ENCODE measurements at regions not wholly inside any gene's neighbourhood (a gene's known extent, or its start where the extent isn't known, plus 50 kb on each side); places are given as distances from the start of the nearest gene placed in this dataset.

DNA sequence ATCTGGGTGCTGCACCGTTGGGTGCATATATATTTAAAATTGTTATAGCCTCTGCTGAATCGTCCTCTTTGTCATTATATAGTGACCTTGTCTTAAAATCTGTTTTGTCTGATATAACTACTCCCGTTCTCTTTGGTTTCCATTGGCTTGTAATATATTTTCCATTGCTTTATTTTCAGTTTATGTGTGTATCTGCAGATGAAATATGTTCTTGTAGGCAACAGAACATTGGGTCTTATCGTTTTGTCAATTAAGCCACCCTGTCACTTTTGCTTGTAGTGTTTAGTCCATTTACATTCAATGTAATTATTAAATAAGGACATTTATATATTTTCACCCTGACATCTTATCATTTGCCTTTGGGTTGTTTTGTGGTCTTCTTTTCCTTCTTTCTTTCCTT is 933.9 kb downstream of the EPHA7 start:
- no peaks in the 10 kb centered on the region for H3K27me3 ChIP-seq
- H3K27ac ChIP-seq, result no peak overlapping the region
- DNase-seq (no peak), ATAC-seq (no peak)
- H3K4me1 ChIP-seq, result no peaks in the 10 kb centered on the region
- no peak for TF ChIP-seq CTCF (IDR thresholded peaks at IDR 0.05)
- no peak overlapping the region for H3K4me3 ChIP-seq
- H3K9me3 ChIP-seq, result no peaks in the 10 kb centered on the region
- no peaks in the 10 kb centered on the region for H3K36me3 ChIP-seq
- intact Hi-C loops (cut with DNase I), result no loop called here

- Histone ChIP-seq H3K36me3 (no peaks in the 10 kb centered on the region), H3K27me3 (no peaks in the 10 kb centered on the region), H3K27ac (no peak overlapping the region), H3K4me1 (no peaks in the 10 kb centered on the region), H3K4me3 (no peak overlapping the region), H3K9me3 (no peaks in the 10 kb centered on the region)
- intact Hi-C loops (cut with DNase I), result no loop called here
- no peak for TF ChIP-seq CTCF (IDR thresholded peaks at IDR 0.05)
- DNase-seq (no peak), ATAC-seq (no peak)
These were observed 939.5 kb downstream of the EPHA7 start for GRCh38 chr6:92479831-92480230.

- TF ChIP-seq CTCF (IDR thresholded peaks at IDR 0.05), result no peak
- H3K4me3 ChIP-seq, result no peak overlapping the region
- intact Hi-C loops (cut with DNase I), result no loop called here
- no peaks in the 10 kb centered on the region for H3K36me3 ChIP-seq
- H3K9me3 ChIP-seq, result no peaks in the 10 kb centered on the region
- H3K27ac ChIP-seq, result no peak overlapping the region
- ATAC-seq, result no peak
- H3K27me3 ChIP-seq, result no peaks in the 10 kb centered on the region
- H3K4me1 ChIP-seq, result no peaks in the 10 kb centered on the region
- DNase-seq, result no peak
These were observed 946.3 kb downstream of the EPHA7 start for GRCh38 chr6:92473056-92473455.

GRCh38 chr6:92469186-92469828 is 950.1 kb downstream of the EPHA7 start:
- Histone ChIP-seq H3K4me1 (no peaks in the 10 kb centered on the region), H3K4me3 (no peak overlapping the region), H3K27ac (no peak overlapping the region), H3K27me3 (no peaks in the 10 kb centered on the region), H3K36me3 (no peaks in the 10 kb centered on the region), H3K9me3 (no peaks in the 10 kb centered on the region)
- DNase-seq (no peak), ATAC-seq (no peak)
- no peak for TF ChIP-seq CTCF (IDR thresholded peaks at IDR 0.05)
- intact Hi-C loops (cut with DNase I), result no loop called here

- Histone ChIP-seq H3K36me3 (no peaks in the 10 kb centered on the region), H3K27ac (no peak overlapping the region), H3K4me3 (no peak overlapping the region), H3K9me3 (no peaks in the 10 kb centered on the region), H3K4me1 (no peaks in the 10 kb centered on the region), H3K27me3 (no peaks in the 10 kb centered on the region)
- DNase-seq (no peak), ATAC-seq (no peak)
- TF ChIP-seq CTCF (IDR thresholded peaks at IDR 0.05), result no peak
- intact Hi-C loops (cut with DNase I), result no loop called here
These were observed 951.3 kb downstream of the EPHA7 start for GRCh38 chr6:92468066-92468465.

GRCh38 chr6:92460133-92460532 is 959.2 kb downstream of the EPHA7 start:
- Histone ChIP-seq H3K27ac (no peak overlapping the region), H3K4me1 (no peaks in the 10 kb centered on the region), H3K4me3 (no peak overlapping the region), H3K9me3 (no peaks in the 10 kb centered on the region), H3K36me3 (no peaks in the 10 kb centered on the region), H3K27me3 (no peaks in the 10 kb centered on the region)
- intact Hi-C loops (cut with DNase I), result no loop called here
- TF ChIP-seq CTCF (IDR thresholded peaks at IDR 0.05), result no peak
- no peak for ATAC-seq
- DNase-seq, result no peak

All from upper lobe of right lung (tissue), 1 donor.